Breast epithelium (tissue), 3 donors: ENCODE measurements at regions not wholly inside any gene's neighbourhood (a gene's known extent, or its start where the extent isn't known, plus 50 kb on each side); places are given as distances from the start of the nearest gene placed in this dataset.

Experiments
- POLR2A ChIP-seq: fragments of 450-650 bp; IDR thresholded peaks from one replicate; pipeline ENCODE4 v1.6.1; 2016; ENCODE audit warnings: antibody characterized with exemption, mild to moderate bottlenecking, moderate library complexity
- POLR2AphosphoS5 ChIP-seq, 3 donors: sonication (generic); formaldehyde crosslinking; IDR thresholded peaks; one replicate each; pipeline ENCODE4 v1.6.1; 2017; ENCODE audit warnings: antibody characterized with exemption in 3 of 3
- TF ChIP-seq, protein P1 (sequence below), 3 donors: fragments of 450-650 bp; IDR thresholded peaks; one replicate each; pipeline ENCODE4 v1.5.1; 2016 to 2017; ENCODE audit warnings: antibody characterized with exemption in 3 of 3, mild to moderate bottlenecking in 3 of 3, moderate library complexity in 3 of 3

DNA sequence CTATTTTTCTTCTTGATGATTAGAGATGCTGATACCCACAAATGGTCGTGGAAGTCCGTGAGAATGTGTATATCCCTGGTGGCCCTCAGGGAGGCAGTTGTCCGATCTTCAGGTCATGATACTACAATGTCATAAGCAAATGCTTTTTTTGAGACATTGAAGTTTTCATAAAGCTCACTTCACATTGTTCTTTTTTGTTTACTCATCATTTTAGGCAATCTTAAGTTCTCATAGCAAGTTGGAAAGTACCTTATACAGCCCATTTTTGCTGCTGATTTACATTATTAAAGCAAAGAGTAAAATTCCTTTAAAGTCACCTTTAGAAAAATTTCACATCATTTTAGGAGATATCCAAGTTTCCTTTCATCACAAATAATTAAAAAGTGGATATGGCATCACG is 90.0 kb upstream of the CCDC196 start:
- TF ChIP-seq, protein P1, sequence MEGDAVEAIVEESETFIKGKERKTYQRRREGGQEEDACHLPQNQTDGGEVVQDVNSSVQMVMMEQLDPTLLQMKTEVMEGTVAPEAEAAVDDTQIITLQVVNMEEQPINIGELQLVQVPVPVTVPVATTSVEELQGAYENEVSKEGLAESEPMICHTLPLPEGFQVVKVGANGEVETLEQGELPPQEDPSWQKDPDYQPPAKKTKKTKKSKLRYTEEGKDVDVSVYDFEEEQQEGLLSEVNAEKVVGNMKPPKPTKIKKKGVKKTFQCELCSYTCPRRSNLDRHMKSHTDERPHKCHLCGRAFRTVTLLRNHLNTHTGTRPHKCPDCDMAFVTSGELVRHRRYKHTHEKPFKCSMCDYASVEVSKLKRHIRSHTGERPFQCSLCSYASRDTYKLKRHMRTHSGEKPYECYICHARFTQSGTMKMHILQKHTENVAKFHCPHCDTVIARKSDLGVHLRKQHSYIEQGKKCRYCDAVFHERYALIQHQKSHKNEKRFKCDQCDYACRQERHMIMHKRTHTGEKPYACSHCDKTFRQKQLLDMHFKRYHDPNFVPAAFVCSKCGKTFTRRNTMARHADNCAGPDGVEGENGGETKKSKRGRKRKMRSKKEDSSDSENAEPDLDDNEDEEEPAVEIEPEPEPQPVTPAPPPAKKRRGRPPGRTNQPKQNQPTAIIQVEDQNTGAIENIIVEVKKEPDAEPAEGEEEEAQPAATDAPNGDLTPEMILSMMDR (IDR thresholded peaks at IDR 0.05), result no peak
- TF ChIP-seq POLR2A, result no peak
- TF ChIP-seq POLR2AphosphoS5 (IDR thresholded peaks at IDR 0.05), result no peak
